KMS-11 (cell line): ENCODE measurements at regions not wholly inside any gene's neighbourhood (a gene's known extent, or its start where the extent isn't known, plus 50 kb on each side); places are given as distances from the start of the nearest gene placed in this dataset.

Experiments
- H2AFZ ChIP-seq: fragments of 200-600 bp; sonication (generic); 2 replicates; pipeline ENCODE4 v1.6.1; 2016; ENCODE audit warnings: antibody characterized with exemption, mixed run types, low read depth
- H3K27ac ChIP-seq: fragments of 200-600 bp; sonication (generic); 2 replicates; pipeline ENCODE4 v1.6.1; 2016; ENCODE audit warnings: mild to moderate bottlenecking, mixed run types
- H3K27me3 ChIP-seq: fragments of 200-600 bp; sonication (generic); 2 replicates; pipeline ENCODE4 v1.6.1; 2017; ENCODE audit warnings: mild to moderate bottlenecking, low read depth, mixed run types, moderate library complexity; ENCODE audit not compliant: insufficient read depth
- H3K36me3 ChIP-seq: fragments of 200-600 bp; sonication (generic); 2 replicates; pipeline ENCODE4 v1.6.1; 2017; ENCODE audit warnings: mild to moderate bottlenecking, mixed run types; ENCODE audit not compliant: insufficient read depth
- H3K4me1 ChIP-seq: fragments of 200-600 bp; sonication (generic); 2 replicates; pipeline ENCODE4 v1.6.1; 2016; ENCODE audit warnings: mild to moderate bottlenecking, low read depth, mixed run types; ENCODE audit not compliant: poor library complexity, severe bottlenecking
- H3K4me2 ChIP-seq: fragments of 200-600 bp; sonication (generic); 2 replicates; pipeline ENCODE4 v1.7.0; 2016; ENCODE audit warnings: mild to moderate bottlenecking, mixed run types
- H3K4me3 ChIP-seq: fragments of 200-600 bp; sonication (generic); IDR thresholded peaks from 2 replicates; pipeline ENCODE4 v1.6.1; 2017; ENCODE audit warnings: low read depth, low read length, mixed read lengths; ENCODE audit not compliant: insufficient read depth
- H3K79me2 ChIP-seq: fragments of 200-600 bp; sonication (generic); 2 replicates; pipeline ENCODE4 v1.6.1; 2016; ENCODE audit warnings: low read depth, mixed run types; ENCODE audit not compliant: insufficient read depth
- H3K9ac ChIP-seq: fragments of 200-600 bp; sonication (generic); 2 replicates; pipeline ENCODE4 v1.6.1; 2016; ENCODE audit warnings: mild to moderate bottlenecking, mixed run types
- H4K20me1 ChIP-seq: fragments of 200-600 bp; sonication (generic); 2 replicates; pipeline ENCODE4 v1.6.1; 2016; ENCODE audit warnings: mild to moderate bottlenecking, mixed run types; ENCODE audit not compliant: insufficient read depth
- TF ChIP-seq, protein P1 (sequence below): fragments of 200-600 bp; sonication (generic); conservative IDR thresholded peaks from 2 replicates; pipeline ENCODE4 v1.6.1; 2017; ENCODE audit warnings: low read depth, mild to moderate bottlenecking, antibody characterized with exemption, low read length, moderate library complexity, mixed read lengths

GRCh38 chr18:51651761-51652160, 454.3 kb upstream of the MEX3C start:
- Histone ChIP-seq H3K27ac (no peak overlapping the region), H3K4me3 (no peak overlapping the region), H4K20me1 (no peaks in the 10 kb centered on the region), H3K4me1 (no peaks in the 10 kb centered on the region), H3K27me3 (no peaks in the 10 kb centered on the region), H2AFZ (no peak overlapping the region), H3K36me3 (no peaks in the 10 kb centered on the region), H3K79me2 (no peaks in the 10 kb centered on the region), H3K4me2 (no peak overlapping the region), H3K9ac (no peak overlapping the region)
- TF ChIP-seq, protein P1, sequence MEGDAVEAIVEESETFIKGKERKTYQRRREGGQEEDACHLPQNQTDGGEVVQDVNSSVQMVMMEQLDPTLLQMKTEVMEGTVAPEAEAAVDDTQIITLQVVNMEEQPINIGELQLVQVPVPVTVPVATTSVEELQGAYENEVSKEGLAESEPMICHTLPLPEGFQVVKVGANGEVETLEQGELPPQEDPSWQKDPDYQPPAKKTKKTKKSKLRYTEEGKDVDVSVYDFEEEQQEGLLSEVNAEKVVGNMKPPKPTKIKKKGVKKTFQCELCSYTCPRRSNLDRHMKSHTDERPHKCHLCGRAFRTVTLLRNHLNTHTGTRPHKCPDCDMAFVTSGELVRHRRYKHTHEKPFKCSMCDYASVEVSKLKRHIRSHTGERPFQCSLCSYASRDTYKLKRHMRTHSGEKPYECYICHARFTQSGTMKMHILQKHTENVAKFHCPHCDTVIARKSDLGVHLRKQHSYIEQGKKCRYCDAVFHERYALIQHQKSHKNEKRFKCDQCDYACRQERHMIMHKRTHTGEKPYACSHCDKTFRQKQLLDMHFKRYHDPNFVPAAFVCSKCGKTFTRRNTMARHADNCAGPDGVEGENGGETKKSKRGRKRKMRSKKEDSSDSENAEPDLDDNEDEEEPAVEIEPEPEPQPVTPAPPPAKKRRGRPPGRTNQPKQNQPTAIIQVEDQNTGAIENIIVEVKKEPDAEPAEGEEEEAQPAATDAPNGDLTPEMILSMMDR = no peak

GRCh38 chr18:51653507-51654213, 456.2 kb upstream of the MEX3C start:
- H3K4me1 ChIP-seq = no peaks in the 10 kb centered on the region
- no peak overlapping the region for H3K4me3 ChIP-seq
- TF ChIP-seq, protein P1 = no peak
- no peak overlapping the region for H2AFZ ChIP-seq
- H3K9ac ChIP-seq = no peak overlapping the region
- no peak overlapping the region for H3K27ac ChIP-seq
- H3K4me2 ChIP-seq = no peak overlapping the region
- H3K27me3 ChIP-seq = no peaks in the 10 kb centered on the region
- no peaks in the 10 kb centered on the region for H3K79me2 ChIP-seq
- H4K20me1 ChIP-seq = no peaks in the 10 kb centered on the region
- H3K36me3 ChIP-seq = no peaks in the 10 kb centered on the region

DNA sequence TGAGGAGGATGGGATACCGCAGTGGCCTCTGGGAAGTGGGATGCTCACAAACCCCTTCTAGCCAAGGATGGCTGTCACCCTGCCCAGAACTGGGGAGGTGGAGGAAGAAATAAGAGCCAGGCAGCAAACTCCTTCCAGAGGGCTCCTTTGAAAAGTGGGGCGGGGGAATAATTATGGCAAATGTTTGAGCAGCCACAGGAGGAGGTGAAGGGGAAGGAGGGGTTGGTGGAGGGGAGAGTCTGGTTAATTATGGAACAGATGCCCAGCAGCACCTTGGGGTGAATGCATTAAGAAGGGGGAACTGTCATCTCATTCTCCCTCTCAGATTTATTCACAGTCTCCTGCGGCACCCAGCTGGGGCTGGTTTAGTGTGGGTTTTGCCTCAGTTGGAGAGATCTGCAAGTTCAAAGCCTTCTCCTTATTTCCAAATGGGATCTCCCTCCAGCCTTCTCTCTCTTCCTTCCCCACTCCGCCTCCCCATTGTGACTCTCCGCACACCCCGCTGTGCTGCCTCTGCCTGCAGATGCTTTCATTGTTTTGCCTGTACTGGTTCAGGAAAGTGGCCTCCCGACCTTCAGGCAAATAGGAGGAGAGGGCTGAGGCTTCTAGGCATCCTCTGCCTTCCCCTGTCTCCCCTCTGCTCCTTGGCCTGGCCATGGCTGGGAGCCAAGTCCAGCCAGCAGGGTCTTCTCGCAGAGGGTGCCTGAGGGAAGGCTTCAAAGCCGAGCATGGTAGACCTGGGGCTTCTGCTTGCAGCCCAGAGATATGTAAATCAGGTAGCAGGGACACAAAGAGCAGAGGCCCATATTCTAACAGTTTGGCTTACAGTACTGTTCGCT, 457.2 kb upstream of the MEX3C start:
- Histone ChIP-seq H3K27me3 (no peaks in the 10 kb centered on the region), H3K79me2 (no peaks in the 10 kb centered on the region), H3K27ac (no peak overlapping the region), H3K9ac (no peak overlapping the region), H3K4me3 (no peak overlapping the region), H3K4me2 (no peak overlapping the region), H3K4me1 (no peaks in the 10 kb centered on the region), H4K20me1 (no peaks in the 10 kb centered on the region), H3K36me3 (no peaks in the 10 kb centered on the region), H2AFZ (no peak overlapping the region)
- TF ChIP-seq, protein P1 = no peak

DNA sequence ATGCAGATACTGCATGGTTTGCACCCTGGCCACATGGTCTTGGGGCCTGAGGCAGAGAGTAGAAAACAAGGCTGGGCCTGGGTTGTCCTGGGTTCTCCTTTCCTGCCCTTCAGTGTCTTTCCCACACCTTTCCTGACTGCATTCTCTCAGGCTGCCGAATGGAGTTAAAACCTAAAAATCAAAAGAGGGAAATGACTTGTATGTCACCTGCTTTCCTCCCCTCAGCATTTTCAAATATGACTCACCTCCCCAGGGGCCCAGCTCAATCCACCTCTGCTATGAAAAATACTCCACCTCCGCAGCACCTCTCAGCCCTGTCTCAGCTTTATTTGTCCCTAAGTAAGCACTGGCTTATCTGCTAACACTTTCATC, 457.8 kb upstream of the MEX3C start:
- no peak overlapping the region for H3K4me3 ChIP-seq
- H3K4me1 ChIP-seq = no peaks in the 10 kb centered on the region
- no peak overlapping the region for H2AFZ ChIP-seq
- no peak overlapping the region for H3K9ac ChIP-seq
- H3K36me3 ChIP-seq = no peaks in the 10 kb centered on the region
- H3K79me2 ChIP-seq = no peaks in the 10 kb centered on the region
- no peaks in the 10 kb centered on the region for H3K27me3 ChIP-seq
- no peak overlapping the region for H3K4me2 ChIP-seq
- no peak overlapping the region for H3K27ac ChIP-seq
- TF ChIP-seq, protein P1 = no peak
- no peaks in the 10 kb centered on the region for H4K20me1 ChIP-seq
